HepG2 (cell line): ENCODE measurements at regions not wholly inside any gene's neighbourhood (a gene's known extent, or its start where the extent isn't known, plus 50 kb on each side); places are given as distances from the start of the nearest gene placed in this dataset.
"Not testable (repeated sequence)": the region's sequence is repeated elsewhere in the genome, so short reads cannot be mapped to it uniquely, and the experiment has no call there.

ENCODE experiments used
- ATAC-seq: fragments of 200-7000 bp; cut with Tn5 transposase; 3 replicates; pipeline ENCODE4 v1.9.1; 2020; ENCODE audit warnings: mild to moderate bottlenecking, moderate library complexity
- BruUV-seq: library from RNA; stranded (reverse); fragments of 400-500 nt; replicated peaks from 2 replicates; lab custom pipeline; 2021; lab: Mats Ljungman, UMichigan
- CTCF ChIA-PET: fragments of 300-600 bp; formaldehyde crosslinking; extraction: SDS; loops from one replicate; lab custom pipeline; 2021; ENCODE audit warnings: low total read pairs, inconsistent platforms, low intra/inter-chr PET ratio; lab: Yijun Ruan, JAX
- POLR2A ChIA-PET: fragments of 350-600 bp; sonication (Branson Sonifier 250); formaldehyde crosslinking; loops from one replicate; lab custom pipeline; 2020; ENCODE audit warnings: antibody characterized with exemption, inconsistent platforms; lab: Yijun Ruan, JAX
- DNase-seq: peaks from one replicate; pipeline ENCODE4 v3.0.0-alpha.2; 2015; ENCODE audit warnings: low spot score
- FAIRE-seq: peaks from 3 replicates; lab custom pipeline; 2011; peaks lifted over from hg19 to GRCh38; lab: Jason Lieb, UNC
- H2AFZ ChIP-seq: one replicate; pipeline ENCODE4 v1.6.1; 2011; ENCODE audit warnings: low read length, inconsistent platforms
- H3K27ac ChIP-seq: fragments of 300-600 bp; 3 replicates; pipeline ENCODE4 v1.8.0; 2011; ENCODE audit warnings: mixed run types, mild to moderate bottlenecking, mixed read lengths, low read length, inconsistent platforms; ENCODE audit not compliant: insufficient read depth; ENCODE audit errors: extremely low read length
- H3K27me3 ChIP-seq, 2 experiments: fragments of 200-600 bp in 1 of 2; 2 replicates in 1 of 2; 3 replicates in 1 of 2; pipeline versions ENCODE4 v1.6.0 to v1.8.0; 2011; ENCODE audit warnings: low read length in 2 of 2, mild to moderate bottlenecking in 2 of 2, moderate library complexity in 2 of 2, inconsistent platforms in 1 of 2; ENCODE audit not compliant: insufficient read depth in 2 of 2, control insufficient read depth in 1 of 2
- H3K36me3 ChIP-seq, 2 experiments: fragments of 200-600 bp in 1 of 2; replicated peaks in 1 of 2; 2 replicates in 1 of 2; 3 replicates in 1 of 2; pipeline versions ENCODE4 v1.5.1 to v1.8.0; 2011; ENCODE audit warnings: low read length in 2 of 2, inconsistent platforms in 1 of 2; ENCODE audit not compliant: insufficient read depth in 2 of 2, control insufficient read depth in 1 of 2
- H3K4me1 ChIP-seq: 2 replicates; pipeline ENCODE4 v1.5.1; 2012; ENCODE audit warnings: low read length, inconsistent platforms; ENCODE audit not compliant: insufficient read depth
- H3K4me2 ChIP-seq: 2 replicates; pipeline ENCODE4 v1.6.0; 2011; ENCODE audit warnings: low read depth, low read length, inconsistent platforms
- H3K4me3 ChIP-seq, 3 experiments: fragments of 200-600 bp in 1 of 3; sonication (generic), shearing (Covaris generic) in 1 of 3; replicated peaks in 1 of 3; 2 replicates each; pipeline ENCODE4 v1.5.1; 2011 to 2016; ENCODE audit warnings: low read length in 3 of 3, inconsistent platforms in 2 of 3, low read depth in 2 of 3, mild to moderate bottlenecking in 2 of 3, control low read depth in 1 of 3, mixed read lengths in 1 of 3; ENCODE audit not compliant: insufficient read depth in 1 of 3
- H3K79me2 ChIP-seq: one replicate; pipeline ENCODE4 v1.6.1; 2011; ENCODE audit warnings: low read length, inconsistent platforms; ENCODE audit not compliant: insufficient read depth
- H3K9ac ChIP-seq: 2 replicates; pipeline ENCODE4 v1.6.0; 2011; ENCODE audit warnings: mild to moderate bottlenecking, low read depth, low read length, inconsistent platforms; ENCODE audit not compliant: insufficient read depth
- H3K9me3 ChIP-seq: 2 replicates; pipeline ENCODE4 v1.5.1; 2012; ENCODE audit warnings: mild to moderate bottlenecking, low read length
- H4K20me1 ChIP-seq: 2 replicates; pipeline ENCODE4 v1.6.0; 2011; ENCODE audit warnings: inconsistent platforms, mild to moderate bottlenecking, low read length, moderate library complexity; ENCODE audit not compliant: insufficient read depth
- ARID5B ChIP-seq: IDR thresholded peaks from 2 replicates; pipeline ENCODE4 v1.4.0; 2020; ENCODE audit warnings: mild to moderate bottlenecking, missing genetic modification reagents
- CSRNP1 ChIP-seq: sonication (generic); formaldehyde crosslinking; IDR thresholded peaks from 2 replicates; pipeline ENCODE4 v1.8.1; 2023; ENCODE audit warnings: mild to moderate bottlenecking, missing genetic modification reagents
- HNF4A ChIP-seq: sonication (generic); formaldehyde crosslinking; IDR thresholded peaks from 2 replicates; pipeline ENCODE4 v1.4.0; 2020; ENCODE audit warnings: missing genetic modification reagents
- ZBTB46 ChIP-seq: sonication (generic); formaldehyde crosslinking; IDR thresholded peaks from 2 replicates; pipeline ENCODE4 v1.4.0; 2020; ENCODE audit warnings: mild to moderate bottlenecking, missing genetic modification reagents, borderline replicate concordance
- ZFP36L2 ChIP-seq: sonication (generic); formaldehyde crosslinking; IDR thresholded peaks from 2 replicates; pipeline ENCODE4 v1.4.0; 2020; ENCODE audit warnings: missing genetic modification reagents
- ZNF383 ChIP-seq: sonication (generic); formaldehyde crosslinking; IDR thresholded peaks from 2 replicates; pipeline ENCODE4 v1.4.0; 2020; ENCODE audit warnings: missing genetic modification reagents, mild to moderate bottlenecking, borderline replicate concordance
- ZNF570 ChIP-seq: sonication (generic); formaldehyde crosslinking; IDR thresholded peaks from 2 replicates; pipeline ENCODE4 v1.4.0; 2020; ENCODE audit warnings: mild to moderate bottlenecking, missing genetic modification reagents, borderline replicate concordance
- WGBS: methylation state at CpG from one replicate; pipeline ENCODE4 v1.1.6; 2017; ENCODE audit warnings: low lambda C conversion rate; 5-methylcytosine and 5-hydroxymethylcytosine counted together
- in situ Hi-C: cut with HindIII; loops from 2 replicates; pipeline ENCODE4 v1.10.0; 2017; ENCODE audit warnings: low pct_unique_long_range_greater_than_20kb; ENCODE audit not compliant: extremely low pct_ligation_motif_present
- intact Hi-C: fragments of 100-400 bp; cut with micrococcal nuclease; formaldehyde crosslinking; loops from one replicate; pipeline ENCODE4 v1.10.0; 2022; ENCODE audit not compliant: unreplicated experiment

- no peak for TF ChIP-seq ARID5B
Observed at GRCh38 chr13:80496721-80497397, 155.9 kb upstream of the SPRY2 start (continued).

- CTCF ChIA-PET, intact Hi-C loops, H3K9ac ChIP-seq, H3K36me3 ChIP-seq, BruUV-seq, H3K27me3 ChIP-seq, H4K20me1 ChIP-seq, H3K4me3 ChIP-seq, H2AFZ ChIP-seq, ATAC-seq, H3K79me2 ChIP-seq, DNase-seq, H3K27ac ChIP-seq, in situ Hi-C loops, H3K4me1 ChIP-seq, FAIRE-seq, H3K4me2 ChIP-seq, POLR2A ChIA-PET: not testable (repeated sequence)
- WGBS: 90% methylated on average over 2 of the region's 36 CpGs
- peaks cover 18% of the 10 kb centered on the region for H3K9me3 ChIP-seq
Observed at GRCh38 chr13:80490491-80490943, 149.6 kb upstream of the SPRY2 start.

- H4K20me1 ChIP-seq: no peaks in the 10 kb centered on the region
- H3K4me3 ChIP-seq: no peak overlapping the region
- no peak overlapping the region for H3K4me2 ChIP-seq
- in situ Hi-C loops (no loop called here), intact Hi-C loops (no loop called here)
- H3K79me2 ChIP-seq: no peaks in the 10 kb centered on the region
- no TSS peak for BruUV-seq
- POLR2A ChIA-PET: no interaction called here
- TF ChIP-seq ZBTB46 (CRISPR knock-in tag) (no peak), ZFP36L2 (no peak), HNF4A (CRISPR knock-in tag) (no peak), ZNF383 (CRISPR knock-in tag) (no peak), CSRNP1 (CRISPR knock-in tag) (no peak), ZNF570 (CRISPR knock-in tag) (no peak)
- ATAC-seq: no peak
- no peak overlapping the region for H2AFZ ChIP-seq
- no peak overlapping the region for H3K9ac ChIP-seq
- CTCF ChIA-PET: no interaction called here
- no peak overlapping the region for H3K27ac ChIP-seq
- no peaks in the 10 kb centered on the region for H3K27me3 ChIP-seq
- FAIRE-seq: no peak
- no peak for DNase-seq
- no peaks in the 10 kb centered on the region for H3K36me3 ChIP-seq
- 4% methylated on average over 3 of the region's 3 CpGs for WGBS
- peaks cover 25% of the 10 kb centered on the region; the same call in 1 of the 2 replicates for H3K9me3 ChIP-seq
- no peaks in the 10 kb centered on the region for H3K4me1 ChIP-seq
Observed at GRCh38 chr13:80486402-80486801, 145.5 kb upstream of the SPRY2 start.
